Activated effector memory CD4-positive, alpha-beta T cell treated with anti-CD3 and anti-CD28 coated beads, Interleukin-2, amount 50 U/mL, for 16 hours (primary cell): ENCODE measurements at regions not wholly inside any gene's neighbourhood (a gene's known extent, or its start where the extent isn't known, plus 50 kb on each side); places are given as distances from the start of the nearest gene placed in this dataset.
A peak's percentile ranks its signal among the peaks of the same experiment; 100 is the strongest.

Experiments
- DNase-seq: peaks from one replicate; pipeline ENCODE4 v3.0.0-alpha.2; 2020

GRCh38 chr3:22334996-22335395 lies 584.0 kb upstream of the ZNF385D start:
- no peak for DNase-seq

GRCh38 chr3:22349215-22349851 lies 598.3 kb upstream of the ZNF385D start:
- no peak for DNase-seq

- DNase-seq: no peak
Measured at GRCh38 chr3:22351806-22352205, 600.8 kb upstream of the ZNF385D start.

- no peak for DNase-seq
Measured at GRCh38 chr3:22353126-22353525, 602.1 kb upstream of the ZNF385D start.

- no peak for DNase-seq
Measured at GRCh38 chr3:22358334-22358733, 607.3 kb upstream of the ZNF385D start.

- no peak for DNase-seq
Measured at GRCh38 chr3:22360164-22360563, 609.2 kb upstream of the ZNF385D start.

GRCh38 chr3:22360970-22361369 lies 610.0 kb upstream of the ZNF385D start:
- no peak for DNase-seq

- DNase-seq: no peak
Measured at GRCh38 chr3:22361521-22361920, 610.5 kb upstream of the ZNF385D start.

GRCh38 chr3:22364851-22365250 lies 613.8 kb upstream of the ZNF385D start:
- DNase-seq: no peak

GRCh38 chr3:22366781-22367180 lies 615.8 kb upstream of the ZNF385D start:
- no peak for DNase-seq

- no peak for DNase-seq
Measured at GRCh38 chr3:22371036-22371435, 620.0 kb upstream of the ZNF385D start.

GRCh38 chr3:22371607-22372291 lies 620.7 kb upstream of the ZNF385D start:
- DNase-seq: no peak

- DNase-seq: no peak
Measured at GRCh38 chr3:22372292-22373062, 621.5 kb upstream of the ZNF385D start.

GRCh38 chr3:22373182-22373581 lies 622.2 kb upstream of the ZNF385D start:
- DNase-seq: no peak

GRCh38 chr3:22373827-22374226 lies 622.8 kb upstream of the ZNF385D start:
- no peak for DNase-seq

GRCh38 chr3:22377421-22377820 lies 626.4 kb upstream of the ZNF385D start:
- DNase-seq: no peak

GRCh38 chr3:22378869-22379268 lies 627.9 kb upstream of the ZNF385D start:
- DNase-seq: no peak

GRCh38 chr3:22380253-22380652 lies 629.2 kb upstream of the ZNF385D start:
- no peak for DNase-seq

GRCh38 chr3:22381564-22381963 lies 630.6 kb upstream of the ZNF385D start:
- peak; percentile 70 for DNase-seq

- no peak for DNase-seq
Measured at GRCh38 chr3:22383285-22383684, 632.3 kb upstream of the ZNF385D start.

GRCh38 chr3:22386107-22386506 lies 635.1 kb upstream of the ZNF385D start:
- no peak for DNase-seq

GRCh38 chr3:22392286-22392685 lies 641.3 kb upstream of the ZNF385D start:
- no peak for DNase-seq

GRCh38 chr3:22392859-22393258 lies 641.8 kb upstream of the ZNF385D start:
- no peak for DNase-seq

GRCh38 chr3:22399566-22399965 lies 648.6 kb upstream of the ZNF385D start:
- no peak for DNase-seq
